ENCODE measurements at regions not wholly inside any gene's neighbourhood (a gene's known extent, or its start where the extent isn't known, plus 50 kb on each side); places are given as distances from the start of the nearest gene placed in this dataset.

GRCh38 chr5:60208716-60209115 lies 315.2 kb upstream of the PDE4D start:
- ChIA-PET POLR2A (ENCODE audit: unreplicated experiment) (no interaction called here), CTCF (no interaction called here)
- no peaks in the 10 kb centered on the region for H3K79me2 ChIP-seq (ENCODE audit: low read length)
- no peaks in the 10 kb centered on the region for H4K20me1 ChIP-seq (ENCODE audit: low read length)
- intact Hi-C loops (cut with micrococcal nuclease): no loop called here
- no peak overlapping the region for H3K4me2 ChIP-seq (ENCODE audit: low read length)
- no peak overlapping the region for H2AFZ ChIP-seq (ENCODE audit: low read length)
- H3K4me3 ChIP-seq (ENCODE audit: low read length): no peak overlapping the region
- BruUV-seq (replicated peaks): no TSS peak
- H3K9me3 ChIP-seq (ENCODE audit: low read length): no peaks in the 10 kb centered on the region
- TF ChIP-seq CTCF (conservative IDR thresholded peaks at IDR 0.05; ENCODE audit: low read depth, low read length) (no peak), EZH2phosphoT487 (IDR thresholded peaks at IDR 0.05; ENCODE audit: borderline replicate concordance, low read length) (no peak), EZH2 (IDR thresholded peaks at IDR 0.05; ENCODE audit: low read length, unreplicated experiment) (no peak)
- no peaks in the 10 kb centered on the region for H3F3A ChIP-seq (ENCODE audit: low read length, unreplicated experiment)
- no peak overlapping the region for H3K27ac ChIP-seq (ENCODE audit: low read length)
- DNase-seq (no peak), ATAC-seq (no peak)
- H3K4me1 ChIP-seq (ENCODE audit: insufficient read depth, low read length): no peaks in the 10 kb centered on the region
- no peaks in the 10 kb centered on the region for H3K36me3 ChIP-seq (ENCODE audit: low read depth, low read length)
- no peaks in the 10 kb centered on the region for H3K9me2 ChIP-seq (replicated peaks; ENCODE audit: low read length)
- H3K9ac ChIP-seq (ENCODE audit: low read length): no peak overlapping the region
- H3K27me3 ChIP-seq (ENCODE audit: low read length): peaks cover 61% of the 10 kb centered on the region

GRCh38 chr5:60207040-60207439 lies 313.5 kb upstream of the PDE4D start:
- TF ChIP-seq CTCF (conservative IDR thresholded peaks at IDR 0.05; ENCODE audit: low read depth, low read length): no peak
- TF ChIP-seq EZH2phosphoT487 (IDR thresholded peaks at IDR 0.05; ENCODE audit: borderline replicate concordance, low read length): no peak
- TF ChIP-seq EZH2 (IDR thresholded peaks at IDR 0.05; ENCODE audit: low read length, unreplicated experiment): no peak
- BruUV-seq (replicated peaks): no TSS peak
- Histone ChIP-seq H3K9me2 (replicated peaks; ENCODE audit: low read length) (no peaks in the 10 kb centered on the region), H3K36me3 (ENCODE audit: low read depth, low read length) (no peaks in the 10 kb centered on the region), H4K20me1 (ENCODE audit: low read length) (no peaks in the 10 kb centered on the region), H3K27me3 (ENCODE audit: low read length) (peaks cover 57% of the 10 kb centered on the region), H3K27ac (ENCODE audit: low read length) (no peak overlapping the region), H3K4me1 (ENCODE audit: insufficient read depth, low read length) (no peaks in the 10 kb centered on the region), H3F3A (ENCODE audit: low read length, unreplicated experiment) (no peaks in the 10 kb centered on the region), H3K9me3 (ENCODE audit: low read length) (no peaks in the 10 kb centered on the region), H3K4me3 (ENCODE audit: low read length) (no peak overlapping the region), H3K79me2 (ENCODE audit: low read length) (no peaks in the 10 kb centered on the region), H2AFZ (ENCODE audit: low read length) (no peak overlapping the region), H3K4me2 (ENCODE audit: low read length) (no peak overlapping the region), H3K9ac (ENCODE audit: low read length) (no peak overlapping the region)
- intact Hi-C loops (cut with micrococcal nuclease): no loop called here
- ATAC-seq (no peak), DNase-seq (no peak)
- POLR2A ChIA-PET (ENCODE audit: unreplicated experiment): no interaction called here
- CTCF ChIA-PET: interaction anchor here (0.6 kb wide), 1 partner anchor 40 kb away, joined by 4 read pairs; no protein-coding TSS in a partner anchor

- POLR2A ChIA-PET (ENCODE audit: unreplicated experiment): no interaction called here
- intact Hi-C loops (cut with micrococcal nuclease): no loop called here
Measured at GRCh38 chr5:60206234-60206633, 312.7 kb upstream of the PDE4D start.

More at GRCh38 chr5:60206234-60206633, 312.7 kb upstream of the PDE4D start:
- DNase-seq (no peak), ATAC-seq (no peak)
- Histone ChIP-seq H3K36me3 (ENCODE audit: low read depth, low read length) (no peaks in the 10 kb centered on the region), H3K9me2 (replicated peaks; ENCODE audit: low read length) (no peaks in the 10 kb centered on the region), H3K4me3 (ENCODE audit: low read length) (no peak overlapping the region), H3K27me3 (ENCODE audit: low read length) (peaks cover 57% of the 10 kb centered on the region), H4K20me1 (ENCODE audit: low read length) (no peaks in the 10 kb centered on the region), H3K4me2 (ENCODE audit: low read length) (no peak overlapping the region), H3K27ac (ENCODE audit: low read length) (no peak overlapping the region), H2AFZ (ENCODE audit: low read length) (no peak overlapping the region), H3K79me2 (ENCODE audit: low read length) (no peaks in the 10 kb centered on the region), H3K4me1 (ENCODE audit: insufficient read depth, low read length) (no peaks in the 10 kb centered on the region), H3K9me3 (ENCODE audit: low read length) (no peaks in the 10 kb centered on the region), H3K9ac (ENCODE audit: low read length) (no peak overlapping the region), H3F3A (ENCODE audit: low read length, unreplicated experiment) (no peaks in the 10 kb centered on the region)
- no peak for TF ChIP-seq CTCF (conservative IDR thresholded peaks at IDR 0.05; ENCODE audit: low read depth, low read length)
- TF ChIP-seq EZH2phosphoT487 (IDR thresholded peaks at IDR 0.05; ENCODE audit: borderline replicate concordance, low read length): no peak
- no peak for TF ChIP-seq EZH2 (IDR thresholded peaks at IDR 0.05; ENCODE audit: low read length, unreplicated experiment)
- BruUV-seq (replicated peaks): no TSS peak
- CTCF ChIA-PET: no interaction called here
